H1 (cell line): ENCODE measurements at regions not wholly inside any gene's neighbourhood (a gene's known extent, or its start where the extent isn't known, plus 50 kb on each side); places are given as distances from the start of the nearest gene placed in this dataset.

Source experiments
- BACH1 ChIP-seq: IDR thresholded peaks from 2 replicates; pipeline ENCODE4 v1.6.1; 2012; ENCODE audit warnings: low read length, improper control_type of control experiment
- CBX8 ChIP-seq: fragments of 300-800, 300-1000 bp; sonication (generic); IDR thresholded peaks from 2 replicates; pipeline ENCODE4 v1.7.1; 2016; ENCODE audit warnings: low read depth, low read length, borderline replicate concordance
- SP4 ChIP-seq: IDR thresholded peaks from 2 replicates; pipeline ENCODE4 v1.6.1; 2012; ENCODE audit warnings: low read length, inconsistent platforms
- TF ChIP-seq, protein P1 (sequence below): fragments of 300-600 bp; sonication (generic); IDR thresholded peaks from 2 replicates; pipeline ENCODE4 v1.7.1; 2012; ENCODE audit warnings: low read length, moderate library complexity, mild to moderate bottlenecking, inconsistent platforms; ENCODE audit not compliant: insufficient replicate concordance

DNA sequence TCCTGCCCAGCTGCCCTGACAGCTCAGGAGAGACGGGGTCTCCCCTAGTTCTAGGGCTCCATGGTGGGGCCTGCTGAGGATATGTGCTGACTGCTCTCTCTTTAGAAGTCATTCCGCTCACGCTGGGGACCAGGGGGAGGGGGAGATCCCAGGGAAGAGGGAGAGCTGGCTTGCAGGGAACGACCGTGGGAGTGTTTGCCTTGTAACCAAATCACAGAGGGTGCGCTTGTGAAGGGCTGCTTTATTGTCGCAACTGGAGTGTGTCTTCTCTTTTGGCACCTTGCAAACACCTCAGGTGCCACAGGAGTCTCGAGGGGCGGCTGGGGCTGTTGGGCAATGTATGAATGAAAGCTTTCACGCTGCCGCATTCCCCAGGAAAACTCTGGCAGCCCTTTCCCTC is 531.3 kb upstream of the MKI67 start (continued):
- TF ChIP-seq, protein P1, sequence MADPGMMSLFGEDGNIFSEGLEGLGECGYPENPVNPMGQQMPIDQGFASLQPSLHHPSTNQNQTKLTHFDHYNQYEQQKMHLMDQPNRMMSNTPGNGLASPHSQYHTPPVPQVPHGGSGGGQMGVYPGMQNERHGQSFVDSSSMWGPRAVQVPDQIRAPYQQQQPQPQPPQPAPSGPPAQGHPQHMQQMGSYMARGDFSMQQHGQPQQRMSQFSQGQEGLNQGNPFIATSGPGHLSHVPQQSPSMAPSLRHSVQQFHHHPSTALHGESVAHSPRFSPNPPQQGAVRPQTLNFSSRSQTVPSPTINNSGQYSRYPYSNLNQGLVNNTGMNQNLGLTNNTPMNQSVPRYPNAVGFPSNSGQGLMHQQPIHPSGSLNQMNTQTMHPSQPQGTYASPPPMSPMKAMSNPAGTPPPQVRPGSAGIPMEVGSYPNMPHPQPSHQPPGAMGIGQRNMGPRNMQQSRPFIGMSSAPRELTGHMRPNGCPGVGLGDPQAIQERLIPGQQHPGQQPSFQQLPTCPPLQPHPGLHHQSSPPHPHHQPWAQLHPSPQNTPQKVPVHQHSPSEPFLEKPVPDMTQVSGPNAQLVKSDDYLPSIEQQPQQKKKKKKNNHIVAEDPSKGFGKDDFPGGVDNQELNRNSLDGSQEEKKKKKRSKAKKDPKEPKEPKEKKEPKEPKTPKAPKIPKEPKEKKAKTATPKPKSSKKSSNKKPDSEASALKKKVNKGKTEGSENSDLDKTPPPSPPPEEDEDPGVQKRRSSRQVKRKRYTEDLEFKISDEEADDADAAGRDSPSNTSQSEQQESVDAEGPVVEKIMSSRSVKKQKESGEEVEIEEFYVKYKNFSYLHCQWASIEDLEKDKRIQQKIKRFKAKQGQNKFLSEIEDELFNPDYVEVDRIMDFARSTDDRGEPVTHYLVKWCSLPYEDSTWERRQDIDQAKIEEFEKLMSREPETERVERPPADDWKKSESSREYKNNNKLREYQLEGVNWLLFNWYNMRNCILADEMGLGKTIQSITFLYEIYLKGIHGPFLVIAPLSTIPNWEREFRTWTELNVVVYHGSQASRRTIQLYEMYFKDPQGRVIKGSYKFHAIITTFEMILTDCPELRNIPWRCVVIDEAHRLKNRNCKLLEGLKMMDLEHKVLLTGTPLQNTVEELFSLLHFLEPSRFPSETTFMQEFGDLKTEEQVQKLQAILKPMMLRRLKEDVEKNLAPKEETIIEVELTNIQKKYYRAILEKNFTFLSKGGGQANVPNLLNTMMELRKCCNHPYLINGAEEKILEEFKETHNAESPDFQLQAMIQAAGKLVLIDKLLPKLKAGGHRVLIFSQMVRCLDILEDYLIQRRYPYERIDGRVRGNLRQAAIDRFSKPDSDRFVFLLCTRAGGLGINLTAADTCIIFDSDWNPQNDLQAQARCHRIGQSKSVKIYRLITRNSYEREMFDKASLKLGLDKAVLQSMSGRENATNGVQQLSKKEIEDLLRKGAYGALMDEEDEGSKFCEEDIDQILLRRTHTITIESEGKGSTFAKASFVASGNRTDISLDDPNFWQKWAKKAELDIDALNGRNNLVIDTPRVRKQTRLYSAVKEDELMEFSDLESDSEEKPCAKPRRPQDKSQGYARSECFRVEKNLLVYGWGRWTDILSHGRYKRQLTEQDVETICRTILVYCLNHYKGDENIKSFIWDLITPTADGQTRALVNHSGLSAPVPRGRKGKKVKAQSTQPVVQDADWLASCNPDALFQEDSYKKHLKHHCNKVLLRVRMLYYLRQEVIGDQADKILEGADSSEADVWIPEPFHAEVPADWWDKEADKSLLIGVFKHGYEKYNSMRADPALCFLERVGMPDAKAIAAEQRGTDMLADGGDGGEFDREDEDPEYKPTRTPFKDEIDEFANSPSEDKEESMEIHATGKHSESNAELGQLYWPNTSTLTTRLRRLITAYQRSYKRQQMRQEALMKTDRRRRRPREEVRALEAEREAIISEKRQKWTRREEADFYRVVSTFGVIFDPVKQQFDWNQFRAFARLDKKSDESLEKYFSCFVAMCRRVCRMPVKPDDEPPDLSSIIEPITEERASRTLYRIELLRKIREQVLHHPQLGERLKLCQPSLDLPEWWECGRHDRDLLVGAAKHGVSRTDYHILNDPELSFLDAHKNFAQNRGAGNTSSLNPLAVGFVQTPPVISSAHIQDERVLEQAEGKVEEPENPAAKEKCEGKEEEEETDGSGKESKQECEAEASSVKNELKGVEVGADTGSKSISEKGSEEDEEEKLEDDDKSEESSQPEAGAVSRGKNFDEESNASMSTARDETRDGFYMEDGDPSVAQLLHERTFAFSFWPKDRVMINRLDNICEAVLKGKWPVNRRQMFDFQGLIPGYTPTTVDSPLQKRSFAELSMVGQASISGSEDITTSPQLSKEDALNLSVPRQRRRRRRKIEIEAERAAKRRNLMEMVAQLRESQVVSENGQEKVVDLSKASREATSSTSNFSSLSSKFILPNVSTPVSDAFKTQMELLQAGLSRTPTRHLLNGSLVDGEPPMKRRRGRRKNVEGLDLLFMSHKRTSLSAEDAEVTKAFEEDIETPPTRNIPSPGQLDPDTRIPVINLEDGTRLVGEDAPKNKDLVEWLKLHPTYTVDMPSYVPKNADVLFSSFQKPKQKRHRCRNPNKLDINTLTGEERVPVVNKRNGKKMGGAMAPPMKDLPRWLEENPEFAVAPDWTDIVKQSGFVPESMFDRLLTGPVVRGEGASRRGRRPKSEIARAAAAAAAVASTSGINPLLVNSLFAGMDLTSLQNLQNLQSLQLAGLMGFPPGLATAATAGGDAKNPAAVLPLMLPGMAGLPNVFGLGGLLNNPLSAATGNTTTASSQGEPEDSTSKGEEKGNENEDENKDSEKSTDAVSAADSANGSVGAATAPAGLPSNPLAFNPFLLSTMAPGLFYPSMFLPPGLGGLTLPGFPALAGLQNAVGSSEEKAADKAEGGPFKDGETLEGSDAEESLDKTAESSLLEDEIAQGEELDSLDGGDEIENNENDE: no peak
- TF ChIP-seq SP4: no peak
- no peak for TF ChIP-seq BACH1
- no peak for TF ChIP-seq CBX8
